SK-N-MC (cell line): ENCODE measurements at regions not wholly inside any gene's neighbourhood (a gene's known extent, or its start where the extent isn't known, plus 50 kb on each side); places are given as distances from the start of the nearest gene placed in this dataset.
A peak's percentile ranks its signal among the peaks of the same experiment; 100 is the strongest.
"Not testable (repeated sequence)": the region's sequence is repeated elsewhere in the genome, so short reads cannot be mapped to it uniquely, and the experiment has no call there.

Experiments
- DNase-seq: peaks from one replicate; pipeline ENCODE4 v3.0.0-alpha.2; 2011; ENCODE audit warnings: low read depth, low spot score
- H3K27ac ChIP-seq: fragments of 200-600 bp; sonication (generic); 2 replicates; pipeline ENCODE4 v1.5.1; 2016; ENCODE audit warnings: mixed run types
- H3K36me3 ChIP-seq: fragments of 200-600 bp; sonication (generic); 2 replicates; pipeline ENCODE4 v1.6.1; 2017; ENCODE audit warnings: antibody characterized with exemption, low read length, mixed read lengths; ENCODE audit not compliant: insufficient read depth
- H3K4me3 ChIP-seq: fragments of 200-600 bp; sonication (generic); 2 replicates; pipeline ENCODE4 v1.5.1; 2016
- H3K9ac ChIP-seq: fragments of 200-600 bp; sonication (generic); 2 replicates; pipeline ENCODE4 v1.8.0; 2017; ENCODE audit warnings: mixed run types, mixed read lengths; ENCODE audit not compliant: insufficient read length
- H3K9me3 ChIP-seq: fragments of 200-600 bp; sonication (generic); 2 replicates; pipeline ENCODE4 v1.6.1; 2017; ENCODE audit warnings: low read depth, mild to moderate bottlenecking, antibody characterized with exemption, low read length, moderate library complexity, mixed read lengths
- EZH2 ChIP-seq: fragments of 200-600 bp; sonication (generic); IDR thresholded peaks from one replicate; pipeline ENCODE4 v1.6.1; 2017; ENCODE audit warnings: antibody characterized with exemption
- FOXP2 ChIP-seq: optimal IDR thresholded peaks from 2 replicates; pipeline ENCODE3; 2011; ENCODE audit warnings: mild to moderate bottlenecking, moderate library complexity; ENCODE audit not compliant: insufficient read depth; ENCODE audit errors: extremely low read length, control extremely low read depth
- POLR2AphosphoS5 ChIP-seq: IDR thresholded peaks from 2 replicates; pipeline ENCODE4 v1.6.1; 2012; ENCODE audit warnings: mild to moderate bottlenecking, low read depth, low read length, borderline replicate concordance

DNA sequence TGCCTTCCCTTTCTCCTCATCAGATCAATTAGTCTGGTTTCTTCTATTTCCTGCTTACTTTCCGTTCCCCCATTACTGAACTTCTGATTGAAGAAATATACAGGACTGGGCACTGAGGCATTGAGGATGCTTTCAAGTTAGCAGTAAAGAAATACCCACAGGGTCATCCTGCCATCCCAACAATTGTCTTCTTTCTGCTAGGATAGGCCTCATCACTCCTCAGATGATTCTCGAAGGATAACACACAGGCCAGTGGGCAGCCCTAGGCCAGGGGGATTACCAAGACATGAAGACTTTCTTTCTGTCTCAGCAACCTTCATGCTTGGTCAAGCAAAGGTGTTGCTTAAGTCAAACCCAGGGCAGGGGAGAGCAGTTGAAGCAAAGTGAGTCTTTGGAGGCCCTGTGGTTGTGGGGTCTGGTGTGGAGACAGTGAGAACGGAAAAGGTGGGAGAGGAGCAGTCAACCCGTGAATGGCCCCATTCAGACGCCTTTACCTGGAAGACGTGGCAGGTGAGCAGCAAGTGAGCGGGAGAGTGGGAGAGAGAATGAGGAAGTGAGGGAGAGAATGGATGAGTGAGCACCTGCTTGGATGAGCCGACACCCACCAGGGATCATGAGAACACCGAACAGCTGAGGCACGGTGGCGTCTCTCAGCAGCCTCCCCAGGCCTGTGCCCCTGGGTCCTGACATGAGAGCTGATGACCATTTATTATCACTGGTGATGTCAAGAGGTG, 462.9 kb downstream of the PREX1 start:
- H3K9me3 ChIP-seq: no peaks in the 10 kb centered on the region
- no peak overlapping the region for H3K4me3 ChIP-seq
- no peak overlapping the region for H3K27ac ChIP-seq
- H3K36me3 ChIP-seq: no peaks in the 10 kb centered on the region
- no peak for TF ChIP-seq POLR2AphosphoS5
- no peak for TF ChIP-seq EZH2
- no peak for TF ChIP-seq FOXP2
- DNase-seq: no peak
- no peak overlapping the region for H3K9ac ChIP-seq

DNA sequence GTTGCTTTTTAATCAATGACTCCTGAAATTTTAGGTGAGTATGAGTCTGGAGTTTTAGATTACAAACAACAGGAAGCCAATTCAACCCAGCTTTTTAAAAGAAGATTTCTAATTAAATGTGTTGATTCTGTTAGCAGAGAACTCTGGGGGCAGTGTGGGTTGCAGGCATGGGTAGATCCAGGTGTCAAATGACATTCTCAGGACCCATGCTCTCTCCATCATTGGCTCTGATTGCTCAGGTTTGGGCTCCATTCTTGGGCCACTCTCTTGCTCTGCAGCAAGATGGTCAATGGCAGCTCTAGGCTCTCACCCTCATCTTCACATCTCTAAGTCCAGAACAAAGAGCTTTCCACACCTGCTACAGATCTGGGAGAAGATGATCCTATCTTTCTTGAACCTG, 463.7 kb downstream of the PREX1 start:
- no peak overlapping the region for H3K9ac ChIP-seq
- no peak overlapping the region for H3K27ac ChIP-seq
- H3K4me3 ChIP-seq: no peak overlapping the region
- no peaks in the 10 kb centered on the region for H3K9me3 ChIP-seq
- no peak for DNase-seq
- TF ChIP-seq EZH2 (no peak), FOXP2 (no peak), POLR2AphosphoS5 (no peak)
- H3K36me3 ChIP-seq: no peaks in the 10 kb centered on the region

- Histone ChIP-seq H3K9ac (peak overlapping the region; percentile 12), H3K36me3 (no peaks in the 10 kb centered on the region), H3K27ac (peak overlapping the region; percentile 56), H3K9me3 (no peaks in the 10 kb centered on the region), H3K4me3 (peak overlapping the region; percentile 31; the same call in 1 of the 2 replicates)
- DNase-seq: peak; percentile 28
- TF ChIP-seq EZH2: no peak
- TF ChIP-seq FOXP2: no peak
- no peak for TF ChIP-seq POLR2AphosphoS5
These were observed 467.3 kb downstream of the PREX1 start for GRCh38 chr20:48360342-48360975.

DNA sequence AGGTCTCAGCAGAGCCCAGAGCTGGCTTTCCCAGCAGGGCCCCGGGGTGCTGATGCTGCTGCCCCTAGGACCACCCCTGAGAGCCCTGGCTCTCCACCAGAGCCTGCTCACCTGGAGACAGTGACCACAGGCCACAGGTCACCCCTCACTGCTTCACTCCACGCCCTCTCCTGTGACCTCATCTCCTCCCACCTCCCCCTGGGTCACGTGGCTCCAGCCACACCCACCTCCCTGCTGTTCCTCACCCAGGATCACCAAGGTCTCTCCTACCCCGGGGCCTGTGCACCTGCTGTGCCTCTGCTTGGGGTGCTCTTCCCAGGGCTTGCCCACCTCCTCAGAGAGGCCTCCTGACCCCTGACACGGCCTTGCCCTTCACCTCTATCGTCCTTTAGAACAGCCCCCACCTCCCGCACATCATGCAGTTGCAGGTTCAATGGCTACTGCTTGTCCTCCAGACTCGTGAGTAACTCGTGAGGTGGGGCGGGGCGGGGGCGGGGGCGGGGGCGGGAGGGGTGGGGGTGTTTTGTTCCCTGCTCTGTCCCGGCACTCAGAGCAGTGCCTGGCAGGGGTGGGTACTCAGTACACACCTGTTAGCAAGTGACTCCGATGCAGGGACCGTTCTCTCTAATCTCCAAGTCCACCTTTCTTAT, 468.0 kb downstream of the PREX1 start:
- Histone ChIP-seq H3K27ac (peak overlapping the region; percentile 56; the same call in 1 of the 2 replicates), H3K9ac (no peak overlapping the region), H3K9me3 (no peaks in the 10 kb centered on the region), H3K4me3 (no peak overlapping the region; the same call in 1 of the 2 replicates), H3K36me3 (no peaks in the 10 kb centered on the region)
- no peak for DNase-seq
- no peak for TF ChIP-seq FOXP2
- TF ChIP-seq EZH2: no peak
- no peak for TF ChIP-seq POLR2AphosphoS5

- not testable (repeated sequence) for H3K9me3 ChIP-seq, H3K36me3 ChIP-seq, H3K27ac ChIP-seq, H3K4me3 ChIP-seq, DNase-seq, H3K9ac ChIP-seq
These were observed 468.8 kb downstream of the PREX1 start for GRCh38 chr20:48359055-48359390.

DNA sequence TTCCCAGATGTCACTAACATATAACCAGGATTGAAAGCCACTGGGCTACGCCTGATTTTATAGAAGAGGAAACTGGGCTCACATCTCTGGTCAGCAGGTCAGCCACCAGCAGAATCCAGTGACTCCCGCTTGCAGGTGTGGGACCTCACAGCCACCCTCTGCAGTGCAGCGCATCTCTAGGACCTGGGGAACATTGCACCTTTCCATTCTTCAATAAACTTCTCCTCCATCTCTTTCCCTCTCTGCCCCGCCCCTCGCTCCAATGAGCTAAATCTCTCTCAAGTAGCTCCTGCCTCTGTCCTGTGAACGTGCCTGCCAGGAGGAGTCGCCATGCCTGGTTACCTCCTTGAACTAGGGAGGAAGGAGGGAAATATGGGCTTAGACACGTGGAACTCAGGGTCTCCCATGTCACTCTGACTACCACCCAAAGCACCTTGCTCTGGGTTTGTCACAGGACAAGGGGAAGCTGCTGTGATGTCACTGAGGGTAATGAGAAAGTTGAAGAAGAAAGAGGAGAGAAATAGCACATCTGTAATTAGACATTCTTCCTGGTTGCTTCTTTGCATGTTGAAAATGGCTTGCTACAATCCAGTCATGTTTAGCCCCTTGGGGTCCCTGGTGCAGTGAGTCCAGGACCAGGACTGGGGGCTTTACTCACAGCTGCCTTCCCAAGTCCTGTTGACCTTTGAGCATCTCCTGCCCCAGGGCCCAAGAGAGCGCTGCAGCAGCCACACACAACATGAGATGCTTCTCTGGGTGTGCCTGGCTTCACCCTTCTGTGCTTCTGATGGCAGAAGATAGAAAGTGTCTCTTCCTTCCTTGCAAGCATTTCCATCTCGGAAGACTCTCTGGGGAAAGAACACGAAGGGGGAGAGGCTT, 469.4 kb downstream of the PREX1 start:
- Histone ChIP-seq H3K9me3 (0 out of 2 replicates have a peak, but pooled peaks cover 2% of the 10 kb centered on the region), H3K9ac (no peak overlapping the region), H3K27ac (no peak overlapping the region), H3K36me3 (no peaks in the 10 kb centered on the region), H3K4me3 (no peak overlapping the region)
- TF ChIP-seq FOXP2 (no peak), EZH2 (no peak), POLR2AphosphoS5 (no peak)
- no peak for DNase-seq

GRCh38 chr20:48357714-48358113, 470.1 kb downstream of the PREX1 start:
- no peak overlapping the region for H3K4me3 ChIP-seq
- TF ChIP-seq POLR2AphosphoS5: no peak
- TF ChIP-seq EZH2: no peak
- TF ChIP-seq FOXP2: no peak
- 0 out of 2 replicates have a peak, but pooled peaks cover 2% of the 10 kb centered on the region for H3K9me3 ChIP-seq
- no peak overlapping the region for H3K9ac ChIP-seq
- no peak overlapping the region for H3K27ac ChIP-seq
- H3K36me3 ChIP-seq: no peaks in the 10 kb centered on the region
- no peak for DNase-seq

DNA sequence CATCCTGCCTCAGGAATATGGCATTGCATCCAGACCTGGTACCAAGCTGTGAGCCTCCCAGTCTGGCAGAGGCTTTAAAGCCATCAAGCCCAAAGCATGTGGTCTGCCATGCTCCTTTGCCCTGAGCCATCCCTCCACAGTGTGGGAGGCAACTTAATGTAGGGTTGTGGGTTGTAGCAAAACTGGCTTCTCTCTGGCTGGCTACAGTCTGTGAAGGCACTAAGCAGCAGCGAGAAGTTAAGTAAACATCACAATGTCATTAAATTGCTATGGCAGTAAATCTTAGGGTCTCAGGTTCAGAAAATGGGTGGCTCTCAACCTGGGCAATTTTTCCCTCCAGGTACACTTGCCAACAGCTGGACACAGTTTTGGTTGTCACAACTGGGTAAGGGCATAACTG, 472.9 kb downstream of the PREX1 start:
- Histone ChIP-seq H3K36me3 (no peaks in the 10 kb centered on the region), H3K4me3 (no peak overlapping the region), H3K9ac (no peak overlapping the region), H3K27ac (no peak overlapping the region), H3K9me3 (0 out of 2 replicates have a peak, but pooled peaks cover 2% of the 10 kb centered on the region)
- no peak for DNase-seq
- TF ChIP-seq POLR2AphosphoS5: no peak
- no peak for TF ChIP-seq EZH2
